Heart right ventricle (tissue), 16 donors: ENCODE measurements at regions not wholly inside any gene's neighbourhood (a gene's known extent, or its start where the extent isn't known, plus 50 kb on each side); places are given as distances from the start of the nearest gene placed in this dataset.

Experiments used
- ATAC-seq, 8 donors: fragments of 200-7000 bp; cut with Tn5 transposase; one replicate each; pipeline ENCODE4 v1.9.1; 2020; ENCODE audit warnings: mild to moderate bottlenecking in 8 of 8, moderate library complexity in 8 of 8, moderate number of reproducible peaks in 1 of 8
- DNase-seq, 2 donors: peaks; one replicate each; pipeline ENCODE4 v3.0.0-alpha.2; 2020
- H3K27ac ChIP-seq, 10 donors: fragments of 200-600 bp; sonication (generic) in 2 of 10; one replicate each; pipeline versions ENCODE4 v1.5.0 to v1.8.0; 2020 to 2022; ENCODE audit warnings: mild to moderate bottlenecking in 3 of 10
- H3K27me3 ChIP-seq, 7 donors: fragments of 200-600 bp; one replicate each; pipeline ENCODE4 v1.8.0; 2021 to 2022; ENCODE audit warnings: mild to moderate bottlenecking in 2 of 7
- H3K36me3 ChIP-seq, 9 donors: fragments of 200-600 bp; sonication (generic) in 1 of 9; one replicate each; pipeline versions ENCODE4 v1.5.0 to v1.8.0; 2020 to 2022; ENCODE audit warnings: mild to moderate bottlenecking in 2 of 9
- H3K4me1 ChIP-seq, 9 donors: fragments of 200-600 bp; sonication (generic) in 1 of 9; one replicate each; pipeline versions ENCODE4 v1.5.0 to v1.8.0; 2020 to 2022; ENCODE audit warnings: mild to moderate bottlenecking in 4 of 9
- H3K4me3 ChIP-seq, 10 donors: fragments of 200-600 bp; sonication (generic) in 2 of 10; one replicate each; pipeline versions ENCODE4 v1.5.0 to v1.8.0; 2020 to 2022; ENCODE audit warnings: mild to moderate bottlenecking in 7 of 10, moderate library complexity in 2 of 10
- H3K9me3 ChIP-seq, 11 donors: fragments of 200-600 bp in 10 of 11; sonication (generic) in 2 of 11; one replicate each; pipeline versions ENCODE4 v1.5.0 to v1.8.0; 2013 to 2022; ENCODE audit warnings: mild to moderate bottlenecking in 2 of 11, control low read depth in 1 of 11, moderate library complexity in 1 of 11
- CTCF ChIP-seq, 9 donors: fragments of 200-600 bp; sonication (generic) in 2 of 9; IDR thresholded peaks; one replicate each; pipeline versions ENCODE4 v1.5.0 to v1.8.0; 2021 to 2022; ENCODE audit warnings: antibody characterized with exemption in 9 of 9, mild to moderate bottlenecking in 5 of 9, moderate library complexity in 1 of 9
- WGBS, 2 donors: extraction: QIAGEN DNeasy Blood & Tissue Kit; methylation state at CpG; one replicate each; pipeline ENCODE4 v1.1.7; 2013; ENCODE audit warnings: inconsistent platforms in 1 of 2; 5-methylcytosine and 5-hydroxymethylcytosine counted together
- intact Hi-C, 10 donors: fragments of 100-400 bp; cut with DNase I; formaldehyde crosslinking; loops; one replicate each; pipeline versions ENCODE4 v1.11.1 to v1.14.2; 2022
- donor health status: Arrhythmogenic right ventricular cardiomyopathy.
- donor health status: ischemic (EF 13 %, LVEDD 7.1; RV severe dilation, severe dysfunction).
- donor health status: healthy with polysubstance abuse.
- donor health status: DM: no; HTN: yes; CAD: no.
- donor health status: DM: no; HTN: no; CAD: no.
- donor health status: ischemic (EF 25% LVEDD 6.9; RV normal size, moderate dysfunction).
- donor health status: ischemic (EF 25% LVEDD 5.7; RV mildly dilated, moderate dysfunction).
- donor health status: healthy.
- donor health status: DM: yes; HTN: yes; CAD: no.
- donor health status: Ischemic cardiomyopathy.
- donor health status: ischemic (EF 35%, LVEDD 5.7; RV mildly dilated, moderate dysfunction).
- donor health status: nonischemic (EF 11% LVEDD 7.7; RV severe dilation, severe dysfunction).
- donor health status: DM: yes; HTN: yes; CAD: no.
- donor health status: PGD.
- donor health status: ischemic (EF 29% LVEDD 5.4; RV normal size, mild dysfunction).
- donor health status: nonischemic (EF 23%, LVEDD 6.1; RV moderate dilation, normal function).

- Histone ChIP-seq H3K4me3 (no peak overlapping the region), H3K9me3 (no peaks in the 10 kb centered on the region), H3K4me1 (peaks cover 0 to 21% (median 4%) of the 10 kb centered on the region in 9 donors), H3K27ac (no peak overlapping the region), H3K36me3 (no peaks in the 10 kb centered on the region), H3K27me3 (peaks cover 0 to 28% (median 0%) of the 10 kb centered on the region in 7 donors)
- intact Hi-C loops, result no loop called here
- DNase-seq (no peak), ATAC-seq (peak in 7 of 8 donors; percentile 13 to 68 (median 57))
- WGBS, 2 donors, result 83 to 94% methylated on average over 1 of the region's 1 CpG
- no peak for TF ChIP-seq CTCF (IDR thresholded peaks at IDR 0.05)
These were observed 161.7 kb upstream of the CADM1 start for GRCh38 chr11:115665958-115666357.

GRCh38 chr11:115665175-115665821, 161.1 kb upstream of the CADM1 start:
- WGBS, 2 donors, result 80 to 87% methylated on average over 14 to 15 of the region's 15 CpGs
- intact Hi-C loops, result no loop called here
- Histone ChIP-seq H3K27ac (no peak overlapping the region), H3K9me3 (no peaks in the 10 kb centered on the region), H3K4me1 (peaks cover 0 to 20% (median 0%) of the 10 kb centered on the region in 9 donors), H3K27me3 (peaks cover 0 to 34% (median 4%) of the 10 kb centered on the region in 7 donors), H3K4me3 (no peak overlapping the region), H3K36me3 (no peaks in the 10 kb centered on the region)
- peak; percentile 57 to 87 (median 68) for ATAC-seq
- no peak for TF ChIP-seq CTCF (IDR thresholded peaks at IDR 0.05)
- no peak for DNase-seq

- no peak for DNase-seq
- intact Hi-C loops, result no loop called here
- no peak for TF ChIP-seq CTCF (IDR thresholded peaks at IDR 0.05)
- H3K4me1 ChIP-seq, result peaks cover 0 to 30% (median 3%) of the 10 kb centered on the region in 9 donors
- no peaks in the 10 kb centered on the region for H3K9me3 ChIP-seq
- WGBS, 2 donors, result 88 to 89% methylated on average over 3 of the region's 3 CpGs
- ATAC-seq, result no peak
- no peak overlapping the region for H3K27ac ChIP-seq
- H3K4me3 ChIP-seq, result no peak overlapping the region
- no peaks in the 10 kb centered on the region for H3K36me3 ChIP-seq
- peaks cover 0 to 44% (median 11%) of the 10 kb centered on the region in 7 donors for H3K27me3 ChIP-seq
These were observed 160.1 kb upstream of the CADM1 start for GRCh38 chr11:115664313-115664712.

- no peak for TF ChIP-seq CTCF (IDR thresholded peaks at IDR 0.05)
These were observed 159.6 kb upstream of the CADM1 start for GRCh38 chr11:115663790-115664189.

More at GRCh38 chr11:115663790-115664189, 159.6 kb upstream of the CADM1 start:
- peaks cover under 1 to 35% (median 8%) of the 10 kb centered on the region in 9 donors for H3K4me1 ChIP-seq
- no peaks in the 10 kb centered on the region for H3K36me3 ChIP-seq
- ATAC-seq (no peak), DNase-seq (no peak)
- intact Hi-C loops, result no loop called here
- no peaks in the 10 kb centered on the region for H3K9me3 ChIP-seq
- 85 to 93% methylated on average over 6 of the region's 6 CpGs for WGBS, 2 donors
- H3K4me3 ChIP-seq, result no peak overlapping the region
- H3K27ac ChIP-seq, result no peak overlapping the region
- peaks cover 0 to 46% (median 15%) of the 10 kb centered on the region in 7 donors for H3K27me3 ChIP-seq
